ENCODE measurements at regions not wholly inside any gene's neighbourhood (a gene's known extent, or its start where the extent isn't known, plus 50 kb on each side); places are given as distances from the start of the nearest gene placed in this dataset.

- TF ChIP-seq, protein P1, sequence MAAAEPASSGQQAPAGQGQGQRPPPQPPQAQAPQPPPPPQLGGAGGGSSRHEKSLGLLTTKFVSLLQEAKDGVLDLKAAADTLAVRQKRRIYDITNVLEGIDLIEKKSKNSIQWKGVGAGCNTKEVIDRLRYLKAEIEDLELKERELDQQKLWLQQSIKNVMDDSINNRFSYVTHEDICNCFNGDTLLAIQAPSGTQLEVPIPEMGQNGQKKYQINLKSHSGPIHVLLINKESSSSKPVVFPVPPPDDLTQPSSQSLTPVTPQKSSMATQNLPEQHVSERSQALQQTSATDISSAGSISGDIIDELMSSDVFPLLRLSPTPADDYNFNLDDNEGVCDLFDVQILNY (CRISPR knock-in tag; IDR thresholded peaks at IDR 0.05): no peak
- TF ChIP-seq TEAD4 (CRISPR knock-in tag; IDR thresholded peaks at IDR 0.05): no peak
- TF ChIP-seq ZNF423 (CRISPR knock-in tag; IDR thresholded peaks at IDR 0.05): no peak
- TF ChIP-seq CTCF (IDR thresholded peaks at IDR 0.05): no peak
- no peak for TF ChIP-seq ELF4 (CRISPR knock-in tag; IDR thresholded peaks at IDR 0.05; ENCODE audit: low read depth)
Observed at GRCh38 chr5:163773226-163773625, 267.8 kb downstream of the MAT2B start.
